Ectodermal cell (in vitro differentiated cells): ENCODE measurements at regions not wholly inside any gene's neighbourhood (a gene's known extent, or its start where the extent isn't known, plus 50 kb on each side); places are given as distances from the start of the nearest gene placed in this dataset.
"Not testable (repeated sequence)": the region's sequence is repeated elsewhere in the genome, so short reads cannot be mapped to it uniquely, and the experiment has no call there.

Experiments
- H3K27ac ChIP-seq: 2 replicates; pipeline ENCODE4 v1.7.0; 2013; ENCODE audit warnings: mild to moderate bottlenecking, low read depth, low read length; ENCODE audit not compliant: insufficient read depth, poor library complexity, severe bottlenecking
- H3K27me3 ChIP-seq: 2 replicates; pipeline ENCODE4 v1.7.0; 2013; ENCODE audit warnings: mild to moderate bottlenecking, low read length; ENCODE audit not compliant: insufficient read depth, control insufficient read depth, poor library complexity, severe bottlenecking
- H3K36me3 ChIP-seq: one replicate; pipeline ENCODE4 v1.7.0; 2013; ENCODE audit warnings: low read length; ENCODE audit not compliant: control insufficient read depth, insufficient read depth
- H3K4me1 ChIP-seq: one replicate; pipeline ENCODE4 v1.7.0; 2013; ENCODE audit warnings: low read length; ENCODE audit not compliant: control insufficient read depth, insufficient read depth
- H3K4me3 ChIP-seq: 2 replicates; pipeline ENCODE4 v1.7.0; 2013; ENCODE audit warnings: low read depth, low read length, control low read depth; ENCODE audit not compliant: insufficient read depth
- H3K9me3 ChIP-seq: 2 replicates; pipeline ENCODE4 v1.7.0; 2013; ENCODE audit warnings: mild to moderate bottlenecking, low read length, moderate library complexity; ENCODE audit not compliant: control insufficient read depth
- WGBS, 2 experiments: methylation state at CpG; one replicate each; pipeline ENCODE4 v1.1.7; 2013; ENCODE audit warnings: missing lambda C conversion rate in 2 of 2; 5-methylcytosine and 5-hydroxymethylcytosine counted together

DNA sequence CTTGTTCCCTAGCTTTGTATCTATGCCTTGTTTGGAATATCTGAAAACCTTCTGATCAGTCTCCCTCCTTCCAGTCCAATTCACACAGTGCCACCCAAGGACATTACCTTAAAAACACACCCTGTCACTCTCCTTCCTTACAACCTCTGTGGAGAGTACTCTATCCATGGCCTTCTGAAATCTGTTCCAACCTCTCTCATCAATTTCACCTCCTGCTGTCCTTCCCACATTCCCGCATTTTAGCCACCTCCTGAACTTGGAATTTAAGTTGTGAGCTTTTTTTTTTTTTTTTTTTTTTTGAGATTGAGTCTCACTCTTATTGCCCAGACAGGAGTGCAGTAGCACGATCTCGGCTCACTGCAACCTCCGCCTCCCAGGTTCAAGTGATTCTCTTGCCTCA lies 824.8 kb downstream of the METTL15 start:
- Histone ChIP-seq H3K36me3 (no peaks in the 10 kb centered on the region), H3K4me3 (no peak overlapping the region), H3K27me3 (no peaks in the 10 kb centered on the region), H3K9me3 (no peaks in the 10 kb centered on the region), H3K4me1 (no peaks in the 10 kb centered on the region), H3K27ac (no peak overlapping the region)
- 84 to 93% methylated on average over 3 of the region's 4 CpGs for WGBS, 2 experiments

DNA sequence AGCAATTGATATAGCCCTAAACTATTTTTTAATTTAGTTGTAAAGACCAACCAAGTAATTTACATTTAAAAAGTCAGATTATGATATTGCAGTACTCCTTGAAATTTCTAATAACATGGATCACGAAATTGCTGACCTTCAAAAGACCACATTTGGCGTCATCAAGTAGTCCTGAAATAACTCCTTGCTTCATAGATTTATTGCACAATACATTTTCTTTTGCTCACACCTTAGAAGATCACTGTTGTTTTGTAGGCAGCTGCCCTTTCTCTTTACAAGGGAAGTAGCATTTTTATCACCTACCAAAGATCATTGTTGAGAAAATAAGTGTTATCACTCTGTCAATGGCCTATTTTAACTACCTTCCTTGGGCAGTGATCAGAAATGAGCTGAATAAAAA lies 815.8 kb downstream of the METTL15 start:
- H3K4me3 ChIP-seq = no peak overlapping the region
- H3K27me3 ChIP-seq = no peaks in the 10 kb centered on the region
- no peaks in the 10 kb centered on the region for H3K4me1 ChIP-seq
- H3K36me3 ChIP-seq = no peaks in the 10 kb centered on the region
- H3K9me3 ChIP-seq = no peaks in the 10 kb centered on the region
- 96% methylated on average over 2 of the region's 2 CpGs for WGBS, 2 experiments
- no peak overlapping the region for H3K27ac ChIP-seq

DNA sequence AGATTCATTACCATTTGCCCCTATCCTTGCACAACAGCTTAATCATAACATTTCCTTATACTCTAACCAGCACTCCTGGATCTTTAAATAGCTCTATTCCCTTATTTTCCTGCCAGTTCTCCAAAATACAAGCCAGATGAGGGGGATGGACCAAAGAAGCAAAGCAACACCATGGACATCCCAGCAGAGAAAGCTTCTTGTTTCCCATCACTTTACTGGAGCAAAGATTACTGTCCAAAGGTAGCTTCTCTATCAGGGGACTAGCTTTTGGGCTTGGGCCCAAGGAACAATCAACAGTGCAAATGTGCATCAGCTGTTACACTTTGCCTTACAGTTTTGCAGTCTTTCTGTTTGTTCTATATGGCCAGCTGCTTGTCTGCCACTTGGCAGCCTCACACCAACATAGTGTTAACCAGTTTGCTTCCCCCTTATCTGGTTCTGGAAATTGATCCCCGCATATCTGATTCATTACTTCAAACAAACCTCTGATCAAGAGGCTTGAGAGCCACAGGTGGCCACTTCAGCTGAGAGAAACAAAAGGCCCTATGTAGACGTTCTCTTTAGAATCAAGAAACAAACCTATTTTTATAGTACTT lies 814.3 kb downstream of the METTL15 start:
- no peak overlapping the region for H3K4me3 ChIP-seq
- no peaks in the 10 kb centered on the region for H3K9me3 ChIP-seq
- no peak overlapping the region for H3K27ac ChIP-seq
- no peaks in the 10 kb centered on the region for H3K27me3 ChIP-seq
- no peaks in the 10 kb centered on the region for H3K36me3 ChIP-seq
- 40 to 41% methylated on average over 2 of the region's 2 CpGs for WGBS, 2 experiments
- no peaks in the 10 kb centered on the region for H3K4me1 ChIP-seq

DNA sequence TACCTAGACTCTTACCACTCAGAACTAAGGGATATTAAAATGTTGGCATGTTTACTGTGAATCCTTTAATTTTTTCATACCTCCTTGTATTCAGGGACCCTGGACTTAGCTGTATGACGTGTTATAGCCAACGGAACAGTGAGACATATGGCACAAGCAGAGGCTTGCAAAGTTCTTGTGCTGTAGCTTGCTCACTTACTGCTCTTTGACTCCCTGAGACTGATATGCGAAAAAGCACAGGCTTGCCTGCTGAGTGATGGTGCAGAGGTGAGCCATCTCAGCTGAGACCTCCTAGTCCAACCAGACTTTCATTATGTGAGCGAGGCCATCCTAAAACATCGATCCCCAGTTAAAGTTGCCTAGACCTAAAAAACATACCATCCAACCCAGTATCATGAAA lies 811.0 kb downstream of the METTL15 start:
- H3K27ac ChIP-seq = no peak overlapping the region
- H3K4me1 ChIP-seq = no peaks in the 10 kb centered on the region

DNA sequence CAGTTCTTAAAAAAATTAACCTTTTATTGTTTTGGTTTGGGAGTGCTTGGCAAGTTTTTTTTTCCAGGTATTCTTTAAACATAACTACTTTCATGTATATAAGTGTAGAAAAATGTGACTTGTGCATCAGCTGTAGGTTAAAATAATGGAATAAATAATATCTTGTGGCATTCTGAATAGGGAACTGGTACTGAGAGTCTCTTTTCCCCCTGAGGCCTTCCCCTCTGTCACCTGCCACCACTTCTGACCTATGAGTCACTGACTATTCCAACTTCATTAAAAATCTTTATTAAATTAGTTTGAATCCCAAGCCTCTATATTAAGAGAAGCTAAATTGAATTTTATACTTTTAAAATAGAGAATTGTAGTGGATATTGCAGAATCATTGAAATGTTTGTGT lies 805.7 kb downstream of the METTL15 start:
- H3K4me3 ChIP-seq = no peak overlapping the region
- no peaks in the 10 kb centered on the region for H3K4me1 ChIP-seq
- no peaks in the 10 kb centered on the region for H3K9me3 ChIP-seq
- no peak overlapping the region for H3K27ac ChIP-seq
- no peaks in the 10 kb centered on the region for H3K27me3 ChIP-seq
- H3K36me3 ChIP-seq = no peaks in the 10 kb centered on the region

More for the DNA sequence above, 811.0 kb downstream of the METTL15 start:
- WGBS, 2 experiments = 89 to 94% methylated on average over 5 of the region's 5 CpGs
- no peak overlapping the region for H3K4me3 ChIP-seq
- no peaks in the 10 kb centered on the region for H3K9me3 ChIP-seq
- no peaks in the 10 kb centered on the region for H3K36me3 ChIP-seq
- no peaks in the 10 kb centered on the region for H3K27me3 ChIP-seq

DNA sequence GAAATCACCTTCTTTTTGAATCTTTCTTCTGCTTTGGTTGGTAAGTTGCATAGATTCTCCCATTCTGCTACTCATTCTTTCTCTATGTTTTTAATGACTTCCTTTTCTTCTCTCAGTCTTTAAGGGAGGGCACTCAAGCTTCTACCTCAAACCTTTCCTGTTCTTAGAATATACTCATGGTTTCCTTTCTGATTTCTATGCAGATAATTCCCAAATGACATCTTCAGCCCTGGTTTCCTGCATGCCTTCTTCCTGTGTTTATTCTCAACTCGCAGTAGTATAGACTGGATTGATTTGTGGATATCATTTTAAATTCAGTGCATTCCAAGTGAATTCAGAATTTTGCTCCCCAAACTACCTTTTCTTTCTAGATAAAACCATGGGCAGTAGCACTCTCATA lies 803.6 kb downstream of the METTL15 start:
- H3K4me3 ChIP-seq = no peak overlapping the region
- no peaks in the 10 kb centered on the region for H3K9me3 ChIP-seq
- H3K27me3 ChIP-seq = no peaks in the 10 kb centered on the region
- 100% methylated on average over 1 of the region's 1 CpG; no CpG with 5 or more reads in 1 of the 2 experiments for WGBS, 2 experiments
- no peak overlapping the region for H3K27ac ChIP-seq
- H3K36me3 ChIP-seq = no peaks in the 10 kb centered on the region
- no peaks in the 10 kb centered on the region for H3K4me1 ChIP-seq

DNA sequence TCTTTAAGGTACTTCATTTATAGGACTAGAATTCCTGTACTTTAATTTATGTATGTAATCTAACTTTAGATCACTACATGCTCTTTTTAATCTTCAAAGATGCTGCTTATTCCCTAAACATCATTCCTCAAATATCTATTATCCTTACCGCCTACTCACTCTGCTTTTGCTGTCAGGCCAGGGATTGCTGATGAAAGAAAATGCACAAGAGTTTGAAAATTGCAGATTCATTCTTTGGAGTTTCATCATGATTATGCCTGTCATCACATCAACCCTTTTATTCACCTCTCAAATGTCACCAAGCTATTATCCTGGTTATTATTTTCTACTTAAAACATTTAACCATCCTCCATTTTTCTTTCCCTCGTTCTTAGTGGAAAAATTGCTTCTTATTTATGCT lies 802.7 kb downstream of the METTL15 start:
- WGBS, 2 experiments = 100% methylated on average over 2 of the region's 2 CpGs
- Histone ChIP-seq H3K27me3 (no peaks in the 10 kb centered on the region), H3K4me1 (no peaks in the 10 kb centered on the region), H3K27ac (no peak overlapping the region), H3K4me3 (no peak overlapping the region), H3K9me3 (no peaks in the 10 kb centered on the region), H3K36me3 (no peaks in the 10 kb centered on the region)

DNA sequence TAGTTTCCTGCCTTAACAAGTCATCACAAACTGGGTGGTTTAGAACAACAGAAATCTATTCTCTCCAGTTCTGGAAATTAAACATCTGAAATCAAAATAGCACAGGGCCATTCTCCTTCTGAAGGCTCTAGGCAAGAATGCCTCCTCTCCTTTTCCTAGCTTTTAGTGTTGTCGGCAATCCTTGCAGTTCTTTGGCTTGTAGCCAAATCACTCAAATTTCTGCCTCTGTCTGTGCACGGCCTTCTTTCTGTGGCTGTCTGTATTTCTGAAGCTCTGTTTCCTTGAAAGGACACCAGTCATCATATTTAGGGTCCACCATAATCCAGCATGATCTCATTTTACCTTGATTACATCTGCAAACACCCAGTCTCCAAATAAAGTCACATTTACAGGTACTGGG lies 795.5 kb downstream of the METTL15 start:
- Histone ChIP-seq H3K27me3 (no peaks in the 10 kb centered on the region), H3K4me3 (no peak overlapping the region), H3K4me1 (no peaks in the 10 kb centered on the region), H3K9me3 (no peaks in the 10 kb centered on the region), H3K36me3 (no peaks in the 10 kb centered on the region), H3K27ac (no peak overlapping the region)
- WGBS, 2 experiments = 82 to 93% methylated on average over 2 of the region's 2 CpGs

DNA sequence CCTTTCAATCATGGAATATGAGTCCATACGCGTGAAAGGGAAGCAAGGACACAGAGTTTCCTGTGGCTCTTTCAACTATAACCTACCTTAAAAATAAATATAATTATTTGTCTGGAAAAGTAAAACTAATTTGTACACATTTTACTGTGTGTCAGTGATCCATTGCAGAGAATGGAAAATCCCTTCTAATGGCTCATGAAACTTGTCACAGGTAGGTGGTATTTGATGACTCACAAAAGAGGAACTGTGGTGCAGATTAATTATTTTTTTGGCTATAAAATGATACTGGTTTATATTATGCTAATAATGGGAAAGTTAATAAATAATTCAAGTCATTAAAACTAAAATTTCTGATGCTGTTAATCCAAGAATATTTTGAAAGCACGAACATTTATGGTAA lies 792.2 kb downstream of the METTL15 start:
- no peak overlapping the region for H3K27ac ChIP-seq
- H3K4me3 ChIP-seq = no peak overlapping the region
- 20% methylated on average over 1 of the region's 3 CpGs; no CpG with 5 or more reads in 1 of the 2 experiments for WGBS, 2 experiments
- no peaks in the 10 kb centered on the region for H3K36me3 ChIP-seq
- no peaks in the 10 kb centered on the region for H3K27me3 ChIP-seq
- H3K4me1 ChIP-seq = no peaks in the 10 kb centered on the region
- no peaks in the 10 kb centered on the region for H3K9me3 ChIP-seq

DNA sequence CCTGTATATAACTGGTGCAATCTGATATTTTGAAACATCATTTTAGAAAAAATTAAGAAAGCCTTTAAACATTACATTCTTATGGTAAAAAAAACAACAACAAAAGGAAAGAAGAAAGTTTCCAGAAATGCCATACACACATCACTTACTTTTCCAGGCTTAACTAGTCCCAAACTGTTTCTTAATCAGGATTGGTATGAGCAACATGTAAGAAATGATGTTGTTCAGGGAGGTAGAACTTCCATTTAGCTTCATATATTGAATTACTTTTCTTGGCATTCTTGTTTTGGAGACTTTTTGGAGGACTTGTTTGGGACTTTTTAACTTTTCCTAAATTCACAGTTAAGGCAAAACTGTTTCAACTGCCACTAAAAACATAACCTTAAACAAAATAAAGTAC lies 791.5 kb downstream of the METTL15 start:
- H3K27me3 ChIP-seq = no peaks in the 10 kb centered on the region
- no peaks in the 10 kb centered on the region for H3K36me3 ChIP-seq
- no peaks in the 10 kb centered on the region for H3K4me1 ChIP-seq
- no peak overlapping the region for H3K27ac ChIP-seq
- H3K9me3 ChIP-seq = no peaks in the 10 kb centered on the region
- H3K4me3 ChIP-seq = no peak overlapping the region

DNA sequence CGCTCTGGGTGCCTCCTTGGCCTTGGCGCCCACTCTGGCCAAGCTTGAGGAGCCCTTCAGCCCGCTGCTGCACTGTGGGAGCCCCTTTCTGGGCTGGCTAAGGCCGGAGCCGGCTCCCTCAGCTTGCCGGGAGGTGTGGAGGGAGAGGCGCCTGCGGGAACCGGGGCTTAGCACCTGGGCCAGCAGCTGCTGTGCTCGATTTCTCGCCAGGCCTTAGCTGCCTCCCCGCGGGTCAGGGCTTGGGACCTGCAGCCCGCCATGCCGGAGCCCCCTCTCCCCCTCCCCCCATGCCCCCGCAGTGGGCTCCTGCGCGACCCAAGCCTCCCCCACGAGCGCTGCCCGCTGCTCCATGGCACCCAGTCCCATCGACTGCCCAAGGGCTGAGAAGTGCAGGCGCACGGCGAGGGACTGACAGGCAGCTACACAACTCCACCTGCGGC lies 782.4 kb downstream of the METTL15 start:
- not testable (repeated sequence) for H3K36me3 ChIP-seq, H3K4me3 ChIP-seq, H3K4me1 ChIP-seq, H3K27ac ChIP-seq, H3K9me3 ChIP-seq, H3K27me3 ChIP-seq
- WGBS, 2 experiments = 95% methylated on average over 24 to 25 of the region's 26 CpGs
